ENCODE measurements at regions not wholly inside any gene's neighbourhood (a gene's known extent, or its start where the extent isn't known, plus 50 kb on each side); places are given as distances from the start of the nearest gene placed in this dataset.

DNA sequence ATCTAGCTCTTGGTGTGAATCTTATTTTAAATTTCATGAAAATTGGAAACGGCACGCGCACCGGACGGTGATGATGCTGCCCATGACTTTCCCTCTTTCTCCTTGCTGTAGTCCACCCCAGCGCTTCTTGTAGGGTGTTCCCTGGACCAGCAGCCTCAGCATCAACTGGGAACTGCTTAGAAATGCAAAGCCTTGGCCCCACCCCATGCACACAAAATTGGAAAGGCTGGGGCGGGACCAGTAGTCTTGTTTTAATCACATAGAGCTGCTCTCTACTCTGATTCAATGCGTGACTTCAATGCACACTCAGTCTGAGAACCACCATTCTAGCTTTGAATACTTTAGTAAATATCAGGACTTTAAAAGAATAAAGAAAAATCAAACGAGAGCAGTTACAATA lies 427.1 kb downstream of the EFNB2 start:
- Histone ChIP-seq H3K27ac (no peak overlapping the region), H3K4me2 (no peak overlapping the region), H3K36me3 (replicated peaks; ENCODE audit: insufficient read depth, low read depth) (no peaks in the 10 kb centered on the region), H3K4me3 (no peak overlapping the region), H3K9me3 (ENCODE audit: low read depth) (no peaks in the 10 kb centered on the region), H3K9me2 (replicated peaks; ENCODE audit: insufficient read depth) (no peaks in the 10 kb centered on the region), H3K27me3 (no peaks in the 10 kb centered on the region), H2AFZ (no peak overlapping the region), H3K79me2 (no peaks in the 10 kb centered on the region), H4K20me1 (ENCODE audit: insufficient read depth, poor library complexity, severe bottlenecking) (no peaks in the 10 kb centered on the region), H3K4me1 (ENCODE audit: insufficient read depth) (peaks cover 11% of the 10 kb centered on the region)
- TF ChIP-seq, protein P1, sequence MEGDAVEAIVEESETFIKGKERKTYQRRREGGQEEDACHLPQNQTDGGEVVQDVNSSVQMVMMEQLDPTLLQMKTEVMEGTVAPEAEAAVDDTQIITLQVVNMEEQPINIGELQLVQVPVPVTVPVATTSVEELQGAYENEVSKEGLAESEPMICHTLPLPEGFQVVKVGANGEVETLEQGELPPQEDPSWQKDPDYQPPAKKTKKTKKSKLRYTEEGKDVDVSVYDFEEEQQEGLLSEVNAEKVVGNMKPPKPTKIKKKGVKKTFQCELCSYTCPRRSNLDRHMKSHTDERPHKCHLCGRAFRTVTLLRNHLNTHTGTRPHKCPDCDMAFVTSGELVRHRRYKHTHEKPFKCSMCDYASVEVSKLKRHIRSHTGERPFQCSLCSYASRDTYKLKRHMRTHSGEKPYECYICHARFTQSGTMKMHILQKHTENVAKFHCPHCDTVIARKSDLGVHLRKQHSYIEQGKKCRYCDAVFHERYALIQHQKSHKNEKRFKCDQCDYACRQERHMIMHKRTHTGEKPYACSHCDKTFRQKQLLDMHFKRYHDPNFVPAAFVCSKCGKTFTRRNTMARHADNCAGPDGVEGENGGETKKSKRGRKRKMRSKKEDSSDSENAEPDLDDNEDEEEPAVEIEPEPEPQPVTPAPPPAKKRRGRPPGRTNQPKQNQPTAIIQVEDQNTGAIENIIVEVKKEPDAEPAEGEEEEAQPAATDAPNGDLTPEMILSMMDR (IDR thresholded peaks at IDR 0.05; ENCODE audit: poor library complexity): no peak
- TF ChIP-seq EZH2 (IDR thresholded peaks at IDR 0.05; ENCODE audit: borderline replicate concordance) (no peak), EZH2phosphoT487 (IDR thresholded peaks at IDR 0.05; ENCODE audit: low read depth, severe bottlenecking, unreplicated experiment) (no peak)
- WGBS (ENCODE audit: low lambda C conversion rate, missing lambda C conversion rate): 91% methylated on average over 9 of the region's 9 CpGs
- DNase-seq (ENCODE audit: low spot score): no peak

DNA sequence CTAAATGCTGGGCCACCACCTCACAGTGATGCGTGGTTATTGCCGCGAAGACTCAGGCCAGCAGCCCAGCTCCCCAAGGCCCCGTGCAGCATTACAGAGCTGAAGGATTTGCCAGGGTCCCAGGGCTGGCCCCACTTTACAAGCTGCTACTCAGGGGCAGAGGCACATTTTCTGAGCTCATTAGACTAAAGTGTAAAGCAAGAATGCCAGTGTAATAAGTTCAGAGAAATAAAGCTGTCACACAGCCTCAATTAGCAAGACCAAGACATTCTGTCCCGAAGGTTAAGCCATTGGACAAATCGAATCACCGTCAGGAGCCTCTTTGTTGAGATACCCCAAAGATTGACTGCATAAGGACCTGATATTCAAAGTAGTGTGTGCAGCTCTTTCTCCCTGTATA lies 428.4 kb downstream of the EFNB2 start:
- WGBS (ENCODE audit: low lambda C conversion rate, missing lambda C conversion rate): 85% methylated on average over 7 of the region's 7 CpGs
- TF ChIP-seq EZH2phosphoT487 (IDR thresholded peaks at IDR 0.05; ENCODE audit: low read depth, severe bottlenecking, unreplicated experiment): no peak
- TF ChIP-seq, protein P1 (IDR thresholded peaks at IDR 0.05; ENCODE audit: poor library complexity): no peak
- Histone ChIP-seq H3K9me3 (ENCODE audit: low read depth) (no peaks in the 10 kb centered on the region), H3K4me1 (ENCODE audit: insufficient read depth) (peaks cover 17% of the 10 kb centered on the region), H4K20me1 (ENCODE audit: insufficient read depth, poor library complexity, severe bottlenecking) (no peaks in the 10 kb centered on the region), H3K79me2 (no peaks in the 10 kb centered on the region), H3K4me2 (no peak overlapping the region), H3K4me3 (no peak overlapping the region), H3K9me2 (replicated peaks; ENCODE audit: insufficient read depth) (no peaks in the 10 kb centered on the region), H2AFZ (no peak overlapping the region), H3K27me3 (no peaks in the 10 kb centered on the region), H3K27ac (no peak overlapping the region), H3K36me3 (replicated peaks; ENCODE audit: insufficient read depth, low read depth) (no peaks in the 10 kb centered on the region)
- DNase-seq (ENCODE audit: low spot score): no peak

DNA sequence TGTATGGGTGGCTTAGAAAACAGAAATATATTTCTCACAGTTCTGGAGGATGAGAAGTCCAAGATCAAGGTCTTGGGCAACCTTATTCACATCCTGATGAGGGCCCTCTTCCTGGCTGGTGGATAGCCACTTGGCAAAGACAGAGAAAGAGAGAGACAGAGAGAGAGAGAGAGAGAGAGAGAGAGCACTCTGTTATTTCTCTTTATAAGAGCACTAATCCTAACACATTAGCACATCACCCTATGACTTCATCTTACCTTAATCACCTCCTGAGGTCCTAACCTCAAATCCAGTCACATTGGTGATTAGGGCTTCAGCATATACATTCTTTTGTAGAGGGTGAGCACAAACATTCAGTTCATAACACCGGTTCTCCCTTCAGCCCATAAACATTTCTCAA lies 430.3 kb downstream of the EFNB2 start:
- peaks cover 35% of the 10 kb centered on the region for H3K4me1 ChIP-seq (ENCODE audit: insufficient read depth)
- WGBS (ENCODE audit: low lambda C conversion rate, missing lambda C conversion rate): 58% methylated on average over 1 of the region's 1 CpG
- H3K9me3 ChIP-seq (ENCODE audit: low read depth): no peaks in the 10 kb centered on the region
- H3K4me2 ChIP-seq: no peak overlapping the region
- no peaks in the 10 kb centered on the region for H3K36me3 ChIP-seq (replicated peaks; ENCODE audit: insufficient read depth, low read depth)
- no peaks in the 10 kb centered on the region for H4K20me1 ChIP-seq (ENCODE audit: insufficient read depth, poor library complexity, severe bottlenecking)
- H3K4me3 ChIP-seq: no peak overlapping the region
- no peak for DNase-seq (ENCODE audit: low spot score)
- H3K27ac ChIP-seq: peak overlapping the region; percentile 92
- H2AFZ ChIP-seq: no peak overlapping the region
- H3K9me2 ChIP-seq (replicated peaks; ENCODE audit: insufficient read depth): no peaks in the 10 kb centered on the region
- no peaks in the 10 kb centered on the region for H3K27me3 ChIP-seq
- no peak for TF ChIP-seq EZH2 (IDR thresholded peaks at IDR 0.05; ENCODE audit: borderline replicate concordance)
- no peak for TF ChIP-seq EZH2phosphoT487 (IDR thresholded peaks at IDR 0.05; ENCODE audit: low read depth, severe bottlenecking, unreplicated experiment)
- TF ChIP-seq, protein P1 (IDR thresholded peaks at IDR 0.05; ENCODE audit: poor library complexity): no peak
- H3K79me2 ChIP-seq: no peaks in the 10 kb centered on the region

Measured in hepatocyte (in vitro differentiated cells).